ENCODE measurements at regions not wholly inside any gene's neighbourhood (a gene's known extent, or its start where the extent isn't known, plus 50 kb on each side); places are given as distances from the start of the nearest gene placed in this dataset.

DNA sequence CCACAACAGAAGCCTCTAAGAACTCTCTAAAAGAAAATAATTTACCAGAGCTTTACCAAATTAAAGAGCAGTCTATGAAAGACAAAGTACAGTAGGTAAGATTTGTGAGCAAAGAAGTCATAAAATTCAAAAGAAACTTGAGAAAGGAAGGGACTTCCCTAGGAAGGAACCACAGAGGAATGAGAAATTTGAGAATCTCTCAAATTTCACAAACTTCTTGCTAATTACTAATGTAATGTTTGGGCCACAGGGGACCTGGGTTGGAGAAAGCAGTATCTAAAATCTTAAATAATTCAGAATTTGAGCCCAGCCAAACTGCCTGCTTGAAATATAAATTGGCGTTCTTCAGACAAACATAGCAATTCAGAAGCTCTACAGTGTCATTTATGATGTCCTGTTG, 225.0 kb upstream of the PRR16 start:
- no peaks in the 10 kb centered on the region for H3K9me3 ChIP-seq (ENCODE audit: control insufficient read depth, low read length, poor library complexity, severe bottlenecking)
- H3K4me1 Mint-ChIP-seq = no peaks in the 10 kb centered on the region
- no peaks in the 10 kb centered on the region for H3K27me3 Mint-ChIP-seq
- DNase-seq = no peak
- H3K4me3 Mint-ChIP-seq = no peak overlapping the region
- no peak overlapping the region for H3K27ac Mint-ChIP-seq
- no peak for ATAC-seq
- no peaks in the 10 kb centered on the region for H3K36me3 Mint-ChIP-seq (ENCODE audit: low read depth)

DNA sequence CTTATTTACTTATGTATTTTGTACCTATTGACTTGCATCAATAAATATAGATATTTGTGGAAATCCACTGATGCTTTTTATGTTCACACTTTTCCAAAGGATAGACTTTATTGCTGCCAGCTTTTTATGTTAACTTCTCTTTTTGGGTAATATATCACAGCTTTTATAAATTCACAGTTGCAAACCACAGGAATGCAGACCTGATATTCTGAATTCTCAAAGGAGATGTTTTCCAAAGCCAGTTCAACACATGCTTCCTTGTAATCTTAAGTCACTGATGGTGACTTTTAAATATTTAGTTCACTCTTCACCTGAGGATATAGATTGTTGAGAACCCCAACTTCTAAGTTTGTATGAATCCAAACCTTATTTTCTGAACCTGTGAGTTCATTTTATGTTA, 223.4 kb upstream of the PRR16 start:
- no peaks in the 10 kb centered on the region for H3K36me3 Mint-ChIP-seq (ENCODE audit: low read depth)
- H3K4me1 Mint-ChIP-seq = no peaks in the 10 kb centered on the region
- no peak overlapping the region for H3K27ac Mint-ChIP-seq
- no peaks in the 10 kb centered on the region for H3K27me3 Mint-ChIP-seq
- DNase-seq (no peak), ATAC-seq (no peak)
- H3K9me3 ChIP-seq (ENCODE audit: control insufficient read depth, low read length, poor library complexity, severe bottlenecking) = no peaks in the 10 kb centered on the region
- H3K4me3 Mint-ChIP-seq = no peak overlapping the region

DNA sequence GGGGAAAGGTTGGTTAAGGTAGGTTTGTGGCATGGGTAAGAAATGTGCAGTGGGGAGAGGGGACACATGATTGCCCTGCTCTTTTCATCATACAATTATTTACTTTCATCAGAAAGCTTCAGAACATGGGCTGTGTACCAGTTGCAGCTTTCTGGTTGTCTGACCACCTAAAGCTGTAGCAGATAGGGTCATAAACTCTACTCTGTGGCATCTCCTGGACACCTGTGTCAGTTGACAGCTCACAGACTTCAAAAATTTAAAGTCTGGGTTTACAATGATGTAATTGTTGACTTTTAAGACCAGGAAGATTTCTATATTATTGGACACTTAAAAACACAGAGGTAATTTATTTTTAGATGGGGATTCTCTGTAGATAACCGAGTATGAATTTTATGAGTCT, 222.7 kb upstream of the PRR16 start:
- H3K9me3 ChIP-seq (ENCODE audit: control insufficient read depth, low read length, poor library complexity, severe bottlenecking) = no peaks in the 10 kb centered on the region
- no peaks in the 10 kb centered on the region for H3K36me3 Mint-ChIP-seq (ENCODE audit: low read depth)
- no peak overlapping the region for H3K27ac Mint-ChIP-seq
- no peaks in the 10 kb centered on the region for H3K27me3 Mint-ChIP-seq
- DNase-seq (no peak), ATAC-seq (no peak)
- H3K4me1 Mint-ChIP-seq = no peaks in the 10 kb centered on the region
- no peak overlapping the region for H3K4me3 Mint-ChIP-seq

DNA sequence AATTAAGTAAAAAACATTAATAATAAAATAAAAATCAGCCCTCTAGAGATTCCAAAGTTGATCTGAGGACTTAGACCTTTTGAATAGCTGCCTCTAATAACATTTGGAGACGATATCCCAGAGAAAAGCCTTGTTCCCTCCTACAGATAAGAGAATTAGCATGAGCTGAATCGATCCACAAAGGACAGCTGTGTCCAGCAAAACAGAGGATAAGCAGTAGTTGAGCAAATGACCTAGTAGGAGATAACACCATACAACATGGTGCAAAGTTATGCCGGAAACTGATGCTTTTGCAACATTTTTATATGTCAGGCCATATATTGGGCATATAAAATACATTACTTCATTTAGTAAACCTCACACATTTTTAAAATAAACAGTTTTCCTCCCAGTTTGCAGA, 212.2 kb upstream of the PRR16 start:
- H3K4me3 Mint-ChIP-seq = no peak overlapping the region
- no peaks in the 10 kb centered on the region for H3K4me1 Mint-ChIP-seq
- no peaks in the 10 kb centered on the region for H3K27me3 Mint-ChIP-seq
- H3K36me3 Mint-ChIP-seq (ENCODE audit: low read depth) = no peaks in the 10 kb centered on the region
- H3K9me3 ChIP-seq (ENCODE audit: control insufficient read depth, low read length, poor library complexity, severe bottlenecking) = no peaks in the 10 kb centered on the region
- ATAC-seq (no peak), DNase-seq (no peak)
- no peak overlapping the region for H3K27ac Mint-ChIP-seq

DNA sequence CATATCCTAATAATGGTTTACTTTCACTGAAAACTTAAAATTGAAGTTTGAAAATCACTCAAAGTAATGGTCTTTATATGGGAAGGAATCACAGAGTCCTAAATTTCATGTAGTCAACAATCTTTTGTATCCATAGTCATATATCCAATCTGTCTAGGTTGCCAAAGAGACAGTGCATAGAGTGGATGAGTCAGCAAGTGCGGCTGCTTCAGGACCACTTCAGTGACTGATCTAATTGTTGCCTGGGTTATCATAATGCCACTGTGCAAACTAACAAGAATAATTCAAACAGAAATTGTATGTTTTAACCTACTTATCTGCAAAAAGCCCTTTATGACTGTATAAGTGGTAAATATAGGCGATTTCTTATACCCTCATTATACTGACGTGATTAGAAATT, 211.3 kb upstream of the PRR16 start:
- Mint-ChIP-seq H3K36me3 (ENCODE audit: low read depth) (no peaks in the 10 kb centered on the region), H3K4me1 (no peaks in the 10 kb centered on the region), H3K4me3 (no peak overlapping the region), H3K27ac (no peak overlapping the region), H3K27me3 (no peaks in the 10 kb centered on the region)
- no peak for DNase-seq
- H3K9me3 ChIP-seq (ENCODE audit: control insufficient read depth, low read length, poor library complexity, severe bottlenecking) = no peaks in the 10 kb centered on the region
- no peak for ATAC-seq

GRCh38 chr5:120254385-120254784, 209.7 kb upstream of the PRR16 start:
- no peaks in the 10 kb centered on the region for H3K9me3 ChIP-seq (ENCODE audit: control insufficient read depth, low read length, poor library complexity, severe bottlenecking)
- ATAC-seq (no peak), DNase-seq (no peak)
- no peaks in the 10 kb centered on the region for H3K27me3 Mint-ChIP-seq
- H3K4me1 Mint-ChIP-seq = no peaks in the 10 kb centered on the region
- H3K27ac Mint-ChIP-seq = no peak overlapping the region
- no peaks in the 10 kb centered on the region for H3K36me3 Mint-ChIP-seq (ENCODE audit: low read depth)
- H3K4me3 Mint-ChIP-seq = no peak overlapping the region

- no peaks in the 10 kb centered on the region for H3K36me3 Mint-ChIP-seq (ENCODE audit: low read depth)
- no peak overlapping the region for H3K27ac Mint-ChIP-seq
- H3K27me3 Mint-ChIP-seq = no peaks in the 10 kb centered on the region
- H3K4me1 Mint-ChIP-seq = no peaks in the 10 kb centered on the region
- no peaks in the 10 kb centered on the region for H3K9me3 ChIP-seq (ENCODE audit: control insufficient read depth, low read length, poor library complexity, severe bottlenecking)
- no peak for DNase-seq
- no peak overlapping the region for H3K4me3 Mint-ChIP-seq
- no peak for ATAC-seq
Measured at GRCh38 chr5:120255214-120255613, 208.9 kb upstream of the PRR16 start.

DNA sequence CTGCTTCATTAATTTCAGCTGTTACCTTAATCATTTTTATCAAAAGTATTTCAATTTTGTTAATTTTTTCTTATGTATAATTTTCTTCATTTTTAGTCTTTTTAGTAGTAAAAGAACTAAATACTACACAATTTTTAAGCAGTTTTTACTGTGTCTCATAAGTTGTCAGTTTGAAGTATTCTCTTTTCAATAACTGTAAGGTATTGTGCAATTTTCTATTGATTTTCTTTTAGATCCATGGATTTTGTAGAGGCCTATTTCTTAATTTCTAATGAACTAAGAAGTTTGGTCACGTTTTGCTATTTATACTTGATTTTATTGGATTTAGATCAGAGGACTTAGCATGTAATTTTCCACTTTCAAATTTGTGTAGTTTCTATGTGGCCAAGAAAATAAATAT, 207.7 kb upstream of the PRR16 start:
- DNase-seq (no peak), ATAC-seq (no peak)
- Mint-ChIP-seq H3K36me3 (ENCODE audit: low read depth) (no peaks in the 10 kb centered on the region), H3K27me3 (no peaks in the 10 kb centered on the region), H3K27ac (no peak overlapping the region), H3K4me1 (no peaks in the 10 kb centered on the region), H3K4me3 (no peak overlapping the region)
- no peaks in the 10 kb centered on the region for H3K9me3 ChIP-seq (ENCODE audit: control insufficient read depth, low read length, poor library complexity, severe bottlenecking)

DNA sequence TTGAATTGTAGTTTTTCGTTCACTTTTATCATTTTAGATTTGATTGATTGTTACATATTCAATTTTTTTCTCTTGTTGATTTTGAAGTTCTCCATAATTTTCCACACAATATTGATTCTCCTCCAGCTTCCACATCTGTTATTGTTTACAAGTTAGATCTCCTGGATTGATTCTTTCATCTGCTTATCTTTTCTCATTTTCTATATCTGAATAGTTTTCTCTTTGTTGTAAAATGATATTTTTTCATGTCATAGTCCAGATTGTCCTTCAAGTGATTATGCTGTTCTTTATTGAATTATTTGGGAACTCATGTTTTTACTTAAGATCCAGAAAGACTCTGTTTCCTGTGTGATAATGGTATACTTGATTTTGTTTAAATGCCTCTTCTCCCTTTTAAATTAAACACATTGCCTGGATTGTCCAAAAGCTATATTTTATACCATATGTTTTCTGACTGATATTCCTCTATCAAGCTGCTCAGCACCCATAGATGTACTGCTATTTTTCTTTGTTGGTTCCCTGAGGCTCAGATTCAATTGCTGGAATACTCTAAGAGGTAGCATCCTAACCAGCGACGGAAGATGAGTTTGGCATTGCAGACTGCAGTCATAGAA, 206.6 kb upstream of the PRR16 start:
- no peak for DNase-seq
- no peaks in the 10 kb centered on the region for H3K9me3 ChIP-seq (ENCODE audit: control insufficient read depth, low read length, poor library complexity, severe bottlenecking)
- H3K27me3 Mint-ChIP-seq = no peaks in the 10 kb centered on the region
- no peaks in the 10 kb centered on the region for H3K4me1 Mint-ChIP-seq
- no peaks in the 10 kb centered on the region for H3K36me3 Mint-ChIP-seq (ENCODE audit: low read depth)
- no peak overlapping the region for H3K4me3 Mint-ChIP-seq
- no peak for ATAC-seq
- H3K27ac Mint-ChIP-seq = no peak overlapping the region

DNA sequence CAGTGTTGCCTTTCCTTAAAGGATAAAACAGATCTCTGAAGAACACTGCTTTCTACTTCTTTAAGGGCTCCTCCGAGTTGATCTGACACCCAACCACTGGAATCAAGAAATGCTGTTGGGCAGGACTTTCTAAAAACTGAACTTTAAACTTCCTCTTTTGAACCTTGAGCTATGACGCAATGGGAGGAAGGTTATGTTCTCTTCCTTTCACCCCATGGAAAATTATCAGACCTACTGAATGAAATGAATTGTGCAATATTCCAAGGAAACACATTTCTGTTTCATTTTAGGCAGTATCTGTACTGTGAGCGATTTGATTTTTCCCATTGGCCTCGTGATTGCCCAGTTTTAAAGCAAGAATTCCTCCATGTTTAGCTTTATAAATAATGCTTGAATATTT, 206.0 kb upstream of the PRR16 start:
- H3K36me3 Mint-ChIP-seq (ENCODE audit: low read depth) = no peaks in the 10 kb centered on the region
- no peaks in the 10 kb centered on the region for H3K4me1 Mint-ChIP-seq
- DNase-seq = no peak
- no peaks in the 10 kb centered on the region for H3K9me3 ChIP-seq (ENCODE audit: control insufficient read depth, low read length, poor library complexity, severe bottlenecking)
- no peak for ATAC-seq
- H3K27me3 Mint-ChIP-seq = no peaks in the 10 kb centered on the region
- H3K27ac Mint-ChIP-seq = no peak overlapping the region
- H3K4me3 Mint-ChIP-seq = no peak overlapping the region

DNA sequence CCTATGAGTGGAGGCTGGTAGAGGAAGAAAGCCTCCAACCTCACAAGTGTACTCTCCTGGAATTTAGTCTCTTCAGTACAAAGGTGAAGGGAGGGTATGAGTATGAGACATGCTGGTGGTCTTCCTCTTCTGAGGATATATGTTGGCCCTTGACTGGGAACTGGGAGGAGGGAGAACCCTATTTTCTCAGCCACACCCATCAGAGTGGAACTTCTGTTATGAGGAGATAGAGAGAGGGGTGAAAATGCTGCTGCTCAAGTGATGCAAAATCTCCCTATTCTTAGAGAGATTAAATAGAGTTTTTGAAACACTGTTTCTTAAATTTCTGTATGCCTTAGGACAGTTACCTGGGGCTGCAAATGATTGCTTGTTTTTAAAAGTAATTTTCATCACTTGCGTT, 203.4 kb upstream of the PRR16 start:
- ATAC-seq (no peak), DNase-seq (no peak)
- H3K27me3 Mint-ChIP-seq = no peaks in the 10 kb centered on the region
- H3K36me3 Mint-ChIP-seq (ENCODE audit: low read depth) = no peaks in the 10 kb centered on the region
- H3K4me3 Mint-ChIP-seq = no peak overlapping the region
- H3K4me1 Mint-ChIP-seq = no peaks in the 10 kb centered on the region
- no peaks in the 10 kb centered on the region for H3K9me3 ChIP-seq (ENCODE audit: control insufficient read depth, low read length, poor library complexity, severe bottlenecking)
- no peak overlapping the region for H3K27ac Mint-ChIP-seq

- H3K27ac Mint-ChIP-seq = no peak overlapping the region
- H3K27me3 Mint-ChIP-seq = no peaks in the 10 kb centered on the region
- H3K9me3 ChIP-seq (ENCODE audit: control insufficient read depth, low read length, poor library complexity, severe bottlenecking) = no peaks in the 10 kb centered on the region
- no peaks in the 10 kb centered on the region for H3K4me1 Mint-ChIP-seq
- DNase-seq (no peak), ATAC-seq (no peak)
- H3K4me3 Mint-ChIP-seq = no peak overlapping the region
- H3K36me3 Mint-ChIP-seq (ENCODE audit: low read depth) = no peaks in the 10 kb centered on the region
Measured at GRCh38 chr5:120270498-120270897, 193.6 kb upstream of the PRR16 start.

DNA sequence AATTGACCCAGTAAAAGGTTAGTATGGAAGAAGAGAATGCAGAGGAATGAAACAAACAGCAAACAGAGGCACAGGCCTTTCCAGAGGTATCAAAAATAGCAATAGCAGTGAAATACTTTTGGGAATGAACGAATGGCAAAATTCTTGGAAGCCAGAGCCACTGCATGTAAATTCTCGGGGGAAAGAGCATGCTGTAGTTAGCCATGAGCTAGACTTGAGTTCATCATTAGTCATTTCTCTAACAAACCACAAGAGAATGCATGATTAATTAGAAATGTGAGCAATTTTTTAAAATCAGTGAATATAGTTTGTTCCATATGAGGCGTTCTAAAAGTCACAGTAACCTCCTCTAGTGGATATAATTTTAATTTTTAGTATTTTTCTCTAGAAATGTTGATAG, 170.3 kb upstream of the PRR16 start:
- Mint-ChIP-seq H3K36me3 (ENCODE audit: low read depth) (no peaks in the 10 kb centered on the region), H3K4me1 (no peaks in the 10 kb centered on the region), H3K27me3 (no peaks in the 10 kb centered on the region), H3K4me3 (no peak overlapping the region), H3K27ac (no peak overlapping the region)
- ATAC-seq (no peak), DNase-seq (no peak)
- no peaks in the 10 kb centered on the region for H3K9me3 ChIP-seq (ENCODE audit: control insufficient read depth, low read length, poor library complexity, severe bottlenecking)

DNA sequence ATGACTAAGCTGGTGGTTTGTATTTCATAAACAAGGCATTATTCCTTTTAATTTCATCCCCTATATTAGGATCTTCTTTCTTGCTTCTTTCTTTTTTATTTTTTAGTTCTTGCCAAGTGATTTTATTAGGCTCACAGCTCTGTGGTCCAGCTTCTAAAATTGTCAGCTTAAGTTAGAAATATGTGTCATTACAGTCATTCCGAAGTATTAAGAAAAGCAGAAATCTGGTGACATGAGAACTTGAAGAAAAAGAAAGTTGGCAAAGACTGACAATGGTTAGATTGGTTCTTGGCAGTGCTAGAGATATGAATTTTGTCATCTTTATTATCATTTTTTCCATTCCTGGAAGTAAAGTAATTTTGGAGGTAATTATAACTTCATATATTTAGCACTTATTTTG, 166.5 kb upstream of the PRR16 start:
- ATAC-seq (no peak), DNase-seq (no peak)
- no peaks in the 10 kb centered on the region for H3K36me3 Mint-ChIP-seq (ENCODE audit: low read depth)
- no peak overlapping the region for H3K4me3 Mint-ChIP-seq
- no peak overlapping the region for H3K27ac Mint-ChIP-seq
- H3K9me3 ChIP-seq (ENCODE audit: control insufficient read depth, low read length, poor library complexity, severe bottlenecking) = no peaks in the 10 kb centered on the region
- H3K27me3 Mint-ChIP-seq = no peaks in the 10 kb centered on the region
- H3K4me1 Mint-ChIP-seq = no peaks in the 10 kb centered on the region

GRCh38 chr5:120298981-120299380, 165.1 kb upstream of the PRR16 start:
- Mint-ChIP-seq H3K4me1 (no peaks in the 10 kb centered on the region), H3K27ac (no peak overlapping the region), H3K27me3 (no peaks in the 10 kb centered on the region), H3K4me3 (no peak overlapping the region), H3K36me3 (ENCODE audit: low read depth) (no peaks in the 10 kb centered on the region)
- no peaks in the 10 kb centered on the region for H3K9me3 ChIP-seq (ENCODE audit: control insufficient read depth, low read length, poor library complexity, severe bottlenecking)
- ATAC-seq (no peak), DNase-seq (no peak)

All from T-helper 17 cell (primary cell).